ENCODE measurements at regions not wholly inside any gene's neighbourhood (a gene's known extent, or its start where the extent isn't known, plus 50 kb on each side); places are given as distances from the start of the nearest gene placed in this dataset.
"Not testable (repeated sequence)": the region's sequence is repeated elsewhere in the genome, so short reads cannot be mapped to it uniquely, and the experiment has no call there.

DNA sequence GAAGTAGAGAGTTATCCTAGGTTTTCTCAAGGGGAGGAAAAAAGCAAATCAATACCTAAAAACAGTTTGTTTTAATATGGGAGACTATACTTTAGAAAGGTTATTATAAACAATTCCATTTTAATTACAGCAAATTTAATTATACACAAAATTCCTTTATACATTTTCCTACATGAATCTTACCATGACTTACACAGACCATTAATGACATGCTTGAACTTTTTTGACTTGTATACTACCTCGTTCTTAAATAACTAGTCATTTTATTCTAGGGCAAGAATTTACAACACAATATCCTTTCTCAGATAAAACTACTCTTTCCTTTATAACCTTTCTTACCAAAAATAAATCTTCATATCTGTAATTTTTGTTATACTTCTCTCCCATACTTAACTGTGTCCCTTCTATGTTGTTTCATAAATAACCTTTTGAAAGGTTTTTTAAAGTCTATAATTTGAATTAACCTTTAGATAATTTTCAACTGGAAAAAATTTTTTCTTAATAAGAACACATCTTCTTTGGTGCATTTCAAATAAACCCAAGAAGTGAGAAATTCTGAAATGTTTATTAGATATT, 729.4 kb downstream of the TENT5A start:
- Histone ChIP-seq H4K20me1 (ENCODE audit: insufficient read depth) (no peaks in the 10 kb centered on the region), H3K9me2 (ENCODE audit: insufficient read depth, low read length) (no peaks in the 10 kb centered on the region), H3K9me3 (ENCODE audit: low read length) (no peaks in the 10 kb centered on the region), H3K36me3 (ENCODE audit: insufficient read depth, low read length) (no peaks in the 10 kb centered on the region), H3K4me3 (ENCODE audit: low read length) (no peak overlapping the region), H3K4me2 (ENCODE audit: low read length) (no peak overlapping the region), H2AFZ (ENCODE audit: low read depth, low read length) (no peak overlapping the region), H3K9ac (ENCODE audit: low read length) (no peak overlapping the region), H3K27me3 (ENCODE audit: insufficient read depth, low read depth, low read length) (no peaks in the 10 kb centered on the region), H3K27ac (ENCODE audit: low read length) (no peak overlapping the region), H3F3A (ENCODE audit: insufficient read depth, low read length, poor library complexity, severe bottlenecking) (no peaks in the 10 kb centered on the region), H3K79me2 (replicated peaks; ENCODE audit: insufficient read depth, low read length) (no peaks in the 10 kb centered on the region)
- TF ChIP-seq, protein P1, sequence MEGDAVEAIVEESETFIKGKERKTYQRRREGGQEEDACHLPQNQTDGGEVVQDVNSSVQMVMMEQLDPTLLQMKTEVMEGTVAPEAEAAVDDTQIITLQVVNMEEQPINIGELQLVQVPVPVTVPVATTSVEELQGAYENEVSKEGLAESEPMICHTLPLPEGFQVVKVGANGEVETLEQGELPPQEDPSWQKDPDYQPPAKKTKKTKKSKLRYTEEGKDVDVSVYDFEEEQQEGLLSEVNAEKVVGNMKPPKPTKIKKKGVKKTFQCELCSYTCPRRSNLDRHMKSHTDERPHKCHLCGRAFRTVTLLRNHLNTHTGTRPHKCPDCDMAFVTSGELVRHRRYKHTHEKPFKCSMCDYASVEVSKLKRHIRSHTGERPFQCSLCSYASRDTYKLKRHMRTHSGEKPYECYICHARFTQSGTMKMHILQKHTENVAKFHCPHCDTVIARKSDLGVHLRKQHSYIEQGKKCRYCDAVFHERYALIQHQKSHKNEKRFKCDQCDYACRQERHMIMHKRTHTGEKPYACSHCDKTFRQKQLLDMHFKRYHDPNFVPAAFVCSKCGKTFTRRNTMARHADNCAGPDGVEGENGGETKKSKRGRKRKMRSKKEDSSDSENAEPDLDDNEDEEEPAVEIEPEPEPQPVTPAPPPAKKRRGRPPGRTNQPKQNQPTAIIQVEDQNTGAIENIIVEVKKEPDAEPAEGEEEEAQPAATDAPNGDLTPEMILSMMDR (IDR thresholded peaks at IDR 0.05; ENCODE audit: poor library complexity, severe bottlenecking): no peak
- no peak for TF ChIP-seq RAD21 (conservative IDR thresholded peaks at IDR 0.05)
- TF ChIP-seq EZH2 (IDR thresholded peaks at IDR 0.05; ENCODE audit: borderline replicate concordance, insufficient read depth, low read length, poor library complexity, severe bottlenecking): no peak
- TF ChIP-seq, protein P2, sequence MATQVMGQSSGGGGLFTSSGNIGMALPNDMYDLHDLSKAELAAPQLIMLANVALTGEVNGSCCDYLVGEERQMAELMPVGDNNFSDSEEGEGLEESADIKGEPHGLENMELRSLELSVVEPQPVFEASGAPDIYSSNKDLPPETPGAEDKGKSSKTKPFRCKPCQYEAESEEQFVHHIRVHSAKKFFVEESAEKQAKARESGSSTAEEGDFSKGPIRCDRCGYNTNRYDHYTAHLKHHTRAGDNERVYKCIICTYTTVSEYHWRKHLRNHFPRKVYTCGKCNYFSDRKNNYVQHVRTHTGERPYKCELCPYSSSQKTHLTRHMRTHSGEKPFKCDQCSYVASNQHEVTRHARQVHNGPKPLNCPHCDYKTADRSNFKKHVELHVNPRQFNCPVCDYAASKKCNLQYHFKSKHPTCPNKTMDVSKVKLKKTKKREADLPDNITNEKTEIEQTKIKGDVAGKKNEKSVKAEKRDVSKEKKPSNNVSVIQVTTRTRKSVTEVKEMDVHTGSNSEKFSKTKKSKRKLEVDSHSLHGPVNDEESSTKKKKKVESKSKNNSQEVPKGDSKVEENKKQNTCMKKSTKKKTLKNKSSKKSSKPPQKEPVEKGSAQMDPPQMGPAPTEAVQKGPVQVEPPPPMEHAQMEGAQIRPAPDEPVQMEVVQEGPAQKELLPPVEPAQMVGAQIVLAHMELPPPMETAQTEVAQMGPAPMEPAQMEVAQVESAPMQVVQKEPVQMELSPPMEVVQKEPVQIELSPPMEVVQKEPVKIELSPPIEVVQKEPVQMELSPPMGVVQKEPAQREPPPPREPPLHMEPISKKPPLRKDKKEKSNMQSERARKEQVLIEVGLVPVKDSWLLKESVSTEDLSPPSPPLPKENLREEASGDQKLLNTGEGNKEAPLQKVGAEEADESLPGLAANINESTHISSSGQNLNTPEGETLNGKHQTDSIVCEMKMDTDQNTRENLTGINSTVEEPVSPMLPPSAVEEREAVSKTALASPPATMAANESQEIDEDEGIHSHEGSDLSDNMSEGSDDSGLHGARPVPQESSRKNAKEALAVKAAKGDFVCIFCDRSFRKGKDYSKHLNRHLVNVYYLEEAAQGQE (IDR thresholded peaks at IDR 0.05; ENCODE audit: borderline replicate concordance): no peak
- TF ChIP-seq TAF1 (IDR thresholded peaks at IDR 0.05; ENCODE audit: low read depth): no peak
- TF ChIP-seq POLR2AphosphoS5 (IDR thresholded peaks at IDR 0.05): no peak
- TF ChIP-seq SMC3 (conservative IDR thresholded peaks at IDR 0.05; ENCODE audit: poor library complexity): no peak
- TF ChIP-seq EP300 (conservative IDR thresholded peaks at IDR 0.05; ENCODE audit: poor library complexity, severe bottlenecking): no peak
- TF ChIP-seq MXI1 (conservative IDR thresholded peaks at IDR 0.05; ENCODE audit: poor library complexity, severe bottlenecking): no peak

DNA sequence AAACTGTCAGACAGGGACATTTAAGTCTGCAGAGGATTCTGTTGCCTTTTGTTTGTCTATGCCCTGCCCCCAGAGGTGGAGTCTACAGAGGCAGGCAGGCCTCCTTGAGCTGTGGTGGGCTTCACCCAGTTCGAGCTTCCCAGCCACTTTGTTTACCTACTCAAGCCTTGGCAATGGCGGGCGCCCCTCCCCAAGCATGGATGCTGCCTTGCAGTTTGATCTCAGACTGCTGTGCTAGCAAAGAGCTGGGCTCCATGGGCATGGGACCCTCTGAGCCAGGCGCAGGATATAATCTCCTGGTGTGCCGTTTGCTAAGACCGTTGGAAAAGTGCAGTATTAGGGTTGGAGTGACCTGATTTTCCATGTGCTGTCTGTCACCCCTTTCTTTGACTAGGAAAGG, 734.9 kb downstream of the TENT5A start:
- H3K4me2 ChIP-seq (ENCODE audit: low read length); H3K36me3 ChIP-seq (ENCODE audit: insufficient read depth, low read length); H3K27ac ChIP-seq (ENCODE audit: low read length); H3K9me2 ChIP-seq (ENCODE audit: insufficient read depth, low read length); H4K20me1 ChIP-seq (ENCODE audit: insufficient read depth); H3F3A ChIP-seq (ENCODE audit: insufficient read depth, low read length, poor library complexity, severe bottlenecking); H3K9me3 ChIP-seq (ENCODE audit: low read length); H3K79me2 ChIP-seq (replicated peaks; ENCODE audit: insufficient read depth, low read length); H2AFZ ChIP-seq (ENCODE audit: low read depth, low read length); H3K4me3 ChIP-seq (ENCODE audit: low read length); H3K9ac ChIP-seq (ENCODE audit: low read length); H3K27me3 ChIP-seq (ENCODE audit: insufficient read depth, low read depth, low read length): not testable (repeated sequence)

DNA sequence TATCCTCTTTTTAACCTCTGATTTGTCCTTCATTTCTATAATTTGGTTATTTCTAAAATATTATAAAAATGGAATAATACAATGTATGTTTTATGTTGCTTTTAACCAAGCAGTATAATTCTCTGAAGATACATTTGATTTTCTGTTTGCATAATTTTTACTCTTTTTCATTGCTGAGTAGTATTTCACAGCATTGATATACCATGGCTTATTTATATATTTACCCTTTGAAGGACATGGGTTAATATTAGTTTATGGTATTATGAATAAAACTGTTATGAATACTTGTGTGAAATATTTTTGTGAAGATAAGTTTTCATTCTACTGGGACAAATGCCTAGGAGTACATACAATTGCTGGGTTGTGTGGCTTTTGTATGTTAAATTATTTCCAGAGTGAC, 748.6 kb downstream of the TENT5A start:
- Histone ChIP-seq H3F3A (ENCODE audit: insufficient read depth, low read length, poor library complexity, severe bottlenecking) (no peaks in the 10 kb centered on the region), H3K4me2 (ENCODE audit: low read length) (no peak overlapping the region), H3K9me3 (ENCODE audit: low read length) (no peaks in the 10 kb centered on the region), H3K9me2 (ENCODE audit: insufficient read depth, low read length) (no peaks in the 10 kb centered on the region), H3K9ac (ENCODE audit: low read length) (no peak overlapping the region), H3K79me2 (replicated peaks; ENCODE audit: insufficient read depth, low read length) (no peaks in the 10 kb centered on the region), H3K36me3 (ENCODE audit: insufficient read depth, low read length) (no peaks in the 10 kb centered on the region), H3K27ac (ENCODE audit: low read length) (no peak overlapping the region), H3K27me3 (ENCODE audit: insufficient read depth, low read depth, low read length) (no peaks in the 10 kb centered on the region), H4K20me1 (ENCODE audit: insufficient read depth) (no peaks in the 10 kb centered on the region), H2AFZ (ENCODE audit: low read depth, low read length) (no peak overlapping the region), H3K4me3 (ENCODE audit: low read length) (no peak overlapping the region)
- no peak for TF ChIP-seq RAD21 (conservative IDR thresholded peaks at IDR 0.05)
- TF ChIP-seq POLR2AphosphoS5 (IDR thresholded peaks at IDR 0.05): no peak
- TF ChIP-seq MXI1 (conservative IDR thresholded peaks at IDR 0.05; ENCODE audit: poor library complexity, severe bottlenecking): no peak
- TF ChIP-seq, protein P2 (IDR thresholded peaks at IDR 0.05; ENCODE audit: borderline replicate concordance): no peak
- no peak for TF ChIP-seq SMC3 (conservative IDR thresholded peaks at IDR 0.05; ENCODE audit: poor library complexity)
- no peak for TF ChIP-seq EZH2 (IDR thresholded peaks at IDR 0.05; ENCODE audit: borderline replicate concordance, insufficient read depth, low read length, poor library complexity, severe bottlenecking)
- TF ChIP-seq EP300 (conservative IDR thresholded peaks at IDR 0.05; ENCODE audit: poor library complexity, severe bottlenecking): no peak
- TF ChIP-seq TAF1 (IDR thresholded peaks at IDR 0.05; ENCODE audit: low read depth): no peak
- TF ChIP-seq, protein P1 (IDR thresholded peaks at IDR 0.05; ENCODE audit: poor library complexity, severe bottlenecking): no peak
